Stimulated activated memory B cell treated with anti-CD40 and anti-IgM and Interleukin-4, amounts not matched to agents 10 μg/mL and 1 μg/mL and 100 μg/mL, for 72 hours (primary cell): ENCODE measurements at regions not wholly inside any gene's neighbourhood (a gene's known extent, or its start where the extent isn't known, plus 50 kb on each side); places are given as distances from the start of the nearest gene placed in this dataset.

ENCODE experiments used
- ATAC-seq: fragments of 150-1000 bp; cut with Tn5 transposase; 2 replicates; pipeline ENCODE4 v1.10.0; 2021
- H3K27ac Mint-ChIP-seq: one replicate; pipeline ENCODE4 v1.8.0; 2022; ENCODE audit warnings: mild to moderate bottlenecking, mixed read lengths
- H3K27me3 Mint-ChIP-seq: one replicate; pipeline ENCODE4 v1.8.0; 2022; ENCODE audit warnings: mixed read lengths
- H3K36me3 Mint-ChIP-seq: one replicate; pipeline ENCODE4 v1.8.0; 2022; ENCODE audit warnings: mixed read lengths
- H3K4me1 Mint-ChIP-seq: one replicate; pipeline ENCODE4 v1.8.0; 2022; ENCODE audit warnings: mixed read lengths
- H3K4me3 Mint-ChIP-seq: one replicate; pipeline ENCODE4 v1.8.0; 2022; ENCODE audit warnings: mild to moderate bottlenecking, moderate library complexity, mixed read lengths
- H3K9me3 Mint-ChIP-seq: one replicate; pipeline ENCODE4 v1.8.0; 2022; ENCODE audit warnings: mixed read lengths

DNA sequence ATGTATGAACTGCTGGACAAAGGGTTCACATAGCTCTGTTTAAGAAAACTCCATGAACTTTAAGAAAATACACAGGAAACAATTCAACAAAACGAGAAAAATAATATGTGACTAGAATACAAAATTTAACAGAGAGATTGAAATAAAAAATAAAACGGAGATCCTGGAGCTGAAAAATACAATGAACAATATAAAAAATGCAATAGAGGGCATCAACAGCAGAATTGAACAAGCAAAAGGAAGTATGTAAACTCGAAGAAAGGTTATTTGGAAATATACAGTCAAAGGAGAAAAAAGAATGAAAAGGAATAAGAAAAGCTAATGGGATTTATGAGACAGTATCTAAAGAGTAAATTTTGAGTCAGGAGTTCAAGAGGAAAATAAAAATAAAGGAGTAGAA, 163.0 kb upstream of the DACH1 start:
- no peaks in the 10 kb centered on the region for H3K4me1 Mint-ChIP-seq
- no peaks in the 10 kb centered on the region for H3K36me3 Mint-ChIP-seq
- peaks cover 10% of the 10 kb centered on the region for H3K9me3 Mint-ChIP-seq
- H3K27ac Mint-ChIP-seq: no peak overlapping the region
- no peaks in the 10 kb centered on the region for H3K27me3 Mint-ChIP-seq
- no peak overlapping the region for H3K4me3 Mint-ChIP-seq
- ATAC-seq: no peak

GRCh38 chr13:72025836-72026235, 158.8 kb upstream of the DACH1 start:
- peaks cover 6% of the 10 kb centered on the region for H3K9me3 Mint-ChIP-seq
- ATAC-seq: no peak
- no peak overlapping the region for H3K4me3 Mint-ChIP-seq
- H3K36me3 Mint-ChIP-seq: no peaks in the 10 kb centered on the region
- H3K27ac Mint-ChIP-seq: no peak overlapping the region
- H3K4me1 Mint-ChIP-seq: no peaks in the 10 kb centered on the region
- H3K27me3 Mint-ChIP-seq: no peaks in the 10 kb centered on the region

DNA sequence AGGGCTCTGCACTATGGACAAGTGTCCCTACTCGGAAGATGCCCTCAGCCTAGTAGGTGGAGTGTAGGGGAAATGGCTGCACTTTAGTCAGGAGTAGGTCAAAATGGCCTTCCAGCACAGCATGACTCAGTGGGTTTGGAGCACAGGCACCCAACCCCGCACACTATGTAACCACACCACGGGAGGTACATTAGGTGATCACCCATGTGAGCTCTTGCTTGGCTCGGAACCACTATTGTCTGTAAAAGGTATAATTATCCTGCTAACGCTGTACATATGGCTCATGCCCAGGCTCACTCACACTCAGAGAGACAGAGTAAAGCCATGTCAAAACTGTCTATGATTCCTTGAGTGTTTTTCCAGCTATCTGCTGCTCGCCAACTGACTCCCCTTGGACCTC, 156.9 kb upstream of the DACH1 start:
- Mint-ChIP-seq H3K36me3 (no peaks in the 10 kb centered on the region), H3K27me3 (no peaks in the 10 kb centered on the region), H3K9me3 (peaks cover 2% of the 10 kb centered on the region), H3K27ac (no peak overlapping the region), H3K4me3 (no peak overlapping the region), H3K4me1 (no peaks in the 10 kb centered on the region)
- no peak for ATAC-seq

GRCh38 chr13:72005455-72005854, 138.5 kb upstream of the DACH1 start:
- Mint-ChIP-seq H3K4me1 (no peaks in the 10 kb centered on the region), H3K9me3 (peaks cover 13% of the 10 kb centered on the region), H3K4me3 (no peak overlapping the region), H3K36me3 (no peaks in the 10 kb centered on the region), H3K27me3 (no peaks in the 10 kb centered on the region), H3K27ac (no peak overlapping the region)
- no peak for ATAC-seq

DNA sequence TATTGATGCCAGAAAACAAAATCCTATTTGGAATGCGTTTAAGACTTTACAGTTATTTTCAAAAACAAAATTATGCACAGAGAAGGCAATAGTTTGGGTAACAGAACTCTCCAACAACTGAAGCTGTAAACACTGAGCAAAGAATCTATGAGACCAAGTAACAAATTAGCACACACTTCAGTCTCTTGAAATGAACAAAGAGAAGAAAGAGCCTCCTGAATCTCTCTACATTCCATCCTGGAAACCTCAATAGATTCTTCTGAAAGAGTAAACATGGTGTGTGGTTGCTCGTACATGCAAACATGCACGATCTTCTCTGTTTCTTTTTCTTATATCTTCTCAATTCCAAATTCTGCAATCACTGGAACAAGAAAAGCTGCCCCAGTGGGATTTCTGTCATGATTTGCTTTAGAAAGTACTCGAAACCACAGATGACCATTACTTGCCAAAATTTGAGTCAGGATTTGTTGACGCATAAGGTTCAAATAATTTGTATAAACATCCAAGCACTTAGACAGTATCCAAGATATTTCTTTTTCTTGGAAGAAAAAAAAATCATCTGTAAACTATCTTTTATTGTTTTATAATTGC, 137.9 kb upstream of the DACH1 start:
- Mint-ChIP-seq H3K4me1 (no peaks in the 10 kb centered on the region), H3K4me3 (no peak overlapping the region), H3K9me3 (peaks cover 13% of the 10 kb centered on the region), H3K36me3 (no peaks in the 10 kb centered on the region), H3K27me3 (no peaks in the 10 kb centered on the region), H3K27ac (no peak overlapping the region)
- ATAC-seq: no peak

- no peaks in the 10 kb centered on the region for H3K36me3 Mint-ChIP-seq
- no peaks in the 10 kb centered on the region for H3K27me3 Mint-ChIP-seq
- no peak for ATAC-seq
- H3K27ac Mint-ChIP-seq: no peak overlapping the region
- no peaks in the 10 kb centered on the region for H3K4me1 Mint-ChIP-seq
- H3K4me3 Mint-ChIP-seq: no peak overlapping the region
- H3K9me3 Mint-ChIP-seq: peaks cover 14% of the 10 kb centered on the region
These were observed 137.2 kb upstream of the DACH1 start for GRCh38 chr13:72004246-72004645.

GRCh38 chr13:71998223-71998622, 131.2 kb upstream of the DACH1 start:
- Mint-ChIP-seq H3K36me3 (no peaks in the 10 kb centered on the region), H3K27ac (no peak overlapping the region), H3K9me3 (peaks cover 12% of the 10 kb centered on the region), H3K4me1 (no peaks in the 10 kb centered on the region), H3K27me3 (no peaks in the 10 kb centered on the region), H3K4me3 (no peak overlapping the region)
- no peak for ATAC-seq

- ATAC-seq: no peak
- no peaks in the 10 kb centered on the region for H3K4me1 Mint-ChIP-seq
- H3K27ac Mint-ChIP-seq: no peak overlapping the region
- H3K4me3 Mint-ChIP-seq: no peak overlapping the region
- H3K27me3 Mint-ChIP-seq: no peaks in the 10 kb centered on the region
- peaks cover 6% of the 10 kb centered on the region for H3K9me3 Mint-ChIP-seq
- H3K36me3 Mint-ChIP-seq: no peaks in the 10 kb centered on the region
These were observed 112.6 kb upstream of the DACH1 start for GRCh38 chr13:71979616-71980015.

- no peaks in the 10 kb centered on the region for H3K4me1 Mint-ChIP-seq
- no peaks in the 10 kb centered on the region for H3K36me3 Mint-ChIP-seq
- no peaks in the 10 kb centered on the region for H3K27me3 Mint-ChIP-seq
- H3K9me3 Mint-ChIP-seq: peaks cover 3% of the 10 kb centered on the region
- H3K27ac Mint-ChIP-seq: no peak overlapping the region
- H3K4me3 Mint-ChIP-seq: no peak overlapping the region
- no peak for ATAC-seq
These were observed 110.0 kb upstream of the DACH1 start for GRCh38 chr13:71977028-71977427.

DNA sequence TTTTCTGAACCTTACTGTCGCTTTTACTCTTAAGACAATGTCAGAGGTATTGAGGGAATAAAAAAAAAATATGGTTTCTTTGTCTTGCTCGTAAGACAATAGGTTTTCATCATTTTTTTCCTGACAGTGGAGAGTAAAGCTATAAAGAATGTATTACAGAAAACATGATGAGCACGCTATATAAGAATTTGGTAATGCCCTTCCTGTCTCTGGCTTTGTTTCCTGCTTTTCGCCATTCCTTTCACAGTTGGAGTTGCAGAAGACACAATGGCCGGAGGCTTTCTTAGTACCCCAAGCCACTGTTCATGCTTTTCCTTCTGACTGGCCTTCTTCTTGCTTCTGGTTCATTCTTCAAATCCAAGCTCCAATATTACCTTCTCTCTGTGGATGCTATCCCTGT, 101.0 kb upstream of the DACH1 start:
- no peaks in the 10 kb centered on the region for H3K27me3 Mint-ChIP-seq

DNA sequence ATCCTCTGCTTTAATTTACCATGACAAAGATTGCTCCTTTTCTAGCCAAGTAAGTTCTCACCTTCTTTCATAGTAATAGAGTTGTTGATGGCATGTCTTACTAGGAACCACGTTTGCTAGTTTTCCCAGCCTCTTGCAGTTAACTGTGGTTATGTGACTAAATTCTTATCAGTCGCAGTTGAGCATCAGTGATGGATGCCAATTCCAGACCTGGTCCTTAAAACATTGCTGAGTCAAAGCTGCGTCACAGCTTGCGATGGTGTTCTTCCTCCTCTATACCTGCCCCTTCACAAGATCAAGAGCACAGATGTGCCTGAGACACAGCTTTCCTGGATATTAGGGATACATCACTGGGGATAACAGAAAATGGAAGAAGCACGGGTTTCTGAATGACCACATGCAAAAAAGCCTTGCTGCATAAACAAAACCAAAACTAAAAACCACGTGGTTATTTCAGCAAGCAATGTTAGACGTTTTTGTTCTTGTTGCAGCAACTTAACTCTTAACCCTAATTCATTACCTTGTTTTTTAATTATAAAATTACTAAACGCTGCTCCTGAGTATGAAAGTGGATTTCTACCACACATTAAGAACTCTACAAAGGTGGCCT, 97.6 kb upstream of the DACH1 start:
- Mint-ChIP-seq H3K9me3 (no peaks in the 10 kb centered on the region), H3K27me3 (no peaks in the 10 kb centered on the region), H3K4me1 (no peaks in the 10 kb centered on the region), H3K36me3 (no peaks in the 10 kb centered on the region), H3K4me3 (peak overlapping the region; percentile 4), H3K27ac (no peak overlapping the region)
- ATAC-seq: no peak

More for the DNA sequence above, 101.0 kb upstream of the DACH1 start:
- Mint-ChIP-seq H3K9me3 (no peaks in the 10 kb centered on the region), H3K4me3 (no peak overlapping the region), H3K27ac (no peak overlapping the region), H3K36me3 (no peaks in the 10 kb centered on the region), H3K4me1 (no peaks in the 10 kb centered on the region)
- no peak for ATAC-seq

DNA sequence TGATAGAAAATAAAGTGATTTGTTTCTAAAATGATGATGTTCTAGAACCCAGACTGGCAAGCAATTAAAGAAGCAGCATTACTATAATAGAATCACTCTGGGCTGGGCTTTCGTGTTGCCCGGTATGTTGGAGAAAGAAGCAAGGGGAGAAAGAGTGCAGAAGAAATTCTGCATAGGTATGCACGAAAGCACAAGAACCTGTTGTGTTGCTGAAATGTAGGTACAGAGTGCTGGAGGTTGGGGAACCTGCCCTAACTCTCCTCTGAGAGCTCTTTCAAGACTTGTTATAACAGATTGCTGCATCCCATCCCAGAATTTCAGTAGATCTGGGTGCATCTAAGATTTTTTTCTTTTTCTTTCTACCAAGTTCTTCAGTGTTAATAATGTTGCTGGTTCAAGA, 95.7 kb upstream of the DACH1 start:
- Mint-ChIP-seq H3K4me3 (no peak overlapping the region), H3K27ac (no peak overlapping the region), H3K27me3 (no peaks in the 10 kb centered on the region), H3K9me3 (no peaks in the 10 kb centered on the region), H3K36me3 (no peaks in the 10 kb centered on the region), H3K4me1 (no peaks in the 10 kb centered on the region)
- no peak for ATAC-seq

DNA sequence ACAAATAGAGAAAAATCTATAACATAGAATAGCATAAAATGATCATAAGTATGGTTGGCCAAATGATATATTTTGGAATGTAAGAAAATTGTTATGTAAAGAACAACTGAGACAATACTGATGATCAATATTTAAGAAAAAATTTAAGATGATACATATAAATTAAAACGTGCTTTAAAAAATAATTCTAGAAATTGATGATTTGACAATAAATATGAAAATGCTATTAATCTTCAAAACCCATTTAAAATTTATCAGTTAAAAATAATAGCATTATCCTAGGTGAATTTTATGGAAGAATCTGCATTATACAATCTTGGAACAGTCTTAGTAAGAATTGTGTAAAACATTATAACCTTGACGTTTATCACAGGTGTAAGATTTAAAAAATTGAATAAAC, 95.1 kb upstream of the DACH1 start:
- Mint-ChIP-seq H3K9me3 (no peaks in the 10 kb centered on the region), H3K27ac (no peak overlapping the region)

GRCh38 chr13:71949441-71949840, 82.4 kb upstream of the DACH1 start:
- Mint-ChIP-seq H3K27ac (no peak overlapping the region), H3K4me3 (no peak overlapping the region), H3K36me3 (no peaks in the 10 kb centered on the region), H3K4me1 (no peaks in the 10 kb centered on the region), H3K27me3 (no peaks in the 10 kb centered on the region), H3K9me3 (no peaks in the 10 kb centered on the region)
- no peak for ATAC-seq

More for the DNA sequence above, 95.1 kb upstream of the DACH1 start:
- H3K4me3 Mint-ChIP-seq: no peak overlapping the region
- no peaks in the 10 kb centered on the region for H3K36me3 Mint-ChIP-seq
- H3K27me3 Mint-ChIP-seq: no peaks in the 10 kb centered on the region
- no peaks in the 10 kb centered on the region for H3K4me1 Mint-ChIP-seq
- ATAC-seq: no peak

DNA sequence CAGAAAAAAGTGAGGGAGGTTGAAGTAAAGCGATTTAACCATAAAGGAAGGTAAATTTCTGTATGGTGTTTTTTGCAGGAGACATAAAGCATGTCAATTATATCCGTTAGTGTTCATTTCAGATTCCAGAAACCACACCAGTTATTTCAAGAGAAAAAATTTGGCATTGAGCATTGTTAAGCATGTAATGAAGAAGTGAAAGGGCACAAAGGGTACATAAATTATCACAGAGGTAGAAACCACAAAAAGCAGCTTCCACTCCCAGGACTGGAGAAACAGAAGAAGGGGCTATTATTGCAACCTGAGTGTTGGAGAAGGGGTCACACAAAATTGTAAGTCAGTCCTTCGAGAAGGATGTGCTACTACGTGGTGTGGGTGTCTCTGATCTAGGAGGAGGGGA, 72.2 kb upstream of the DACH1 start:
- no peak for ATAC-seq
- peaks cover 5% of the 10 kb centered on the region for H3K9me3 Mint-ChIP-seq
- no peak overlapping the region for H3K4me3 Mint-ChIP-seq
- no peak overlapping the region for H3K27ac Mint-ChIP-seq
- no peaks in the 10 kb centered on the region for H3K27me3 Mint-ChIP-seq
- H3K4me1 Mint-ChIP-seq: no peaks in the 10 kb centered on the region
- no peaks in the 10 kb centered on the region for H3K36me3 Mint-ChIP-seq

GRCh38 chr13:71935166-71935840, 68.3 kb upstream of the DACH1 start:
- Mint-ChIP-seq H3K9me3 (peaks cover 5% of the 10 kb centered on the region), H3K36me3 (no peaks in the 10 kb centered on the region), H3K4me1 (no peaks in the 10 kb centered on the region), H3K27ac (no peak overlapping the region), H3K27me3 (no peaks in the 10 kb centered on the region), H3K4me3 (no peak overlapping the region)
- ATAC-seq: no peak
